H1 (cell line): ENCODE measurements at regions not wholly inside any gene's neighbourhood (a gene's known extent, or its start where the extent isn't known, plus 50 kb on each side); places are given as distances from the start of the nearest gene placed in this dataset.

Source experiments
- JUN ChIP-seq: IDR thresholded peaks from 2 replicates; pipeline ENCODE4 v1.6.1; 2011; ENCODE audit warnings: low read depth, mild to moderate bottlenecking, improper control_type of control experiment, low read length
- KDM4A ChIP-seq: IDR thresholded peaks from one replicate; pipeline ENCODE4 v1.7.1; 2012; ENCODE audit warnings: low read depth, mild to moderate bottlenecking, moderate library complexity, low read length, inconsistent platforms; ENCODE audit not compliant: severe bottlenecking
- SRF ChIP-seq: IDR thresholded peaks from 2 replicates; pipeline ENCODE4 v1.6.1; 2011; ENCODE audit warnings: mild to moderate bottlenecking, low read depth, low read length, moderate library complexity
- TF ChIP-seq, protein P1 (sequence below): IDR thresholded peaks from 2 replicates; pipeline ENCODE4 v1.6.1; 2012; ENCODE audit warnings: inconsistent platforms

DNA sequence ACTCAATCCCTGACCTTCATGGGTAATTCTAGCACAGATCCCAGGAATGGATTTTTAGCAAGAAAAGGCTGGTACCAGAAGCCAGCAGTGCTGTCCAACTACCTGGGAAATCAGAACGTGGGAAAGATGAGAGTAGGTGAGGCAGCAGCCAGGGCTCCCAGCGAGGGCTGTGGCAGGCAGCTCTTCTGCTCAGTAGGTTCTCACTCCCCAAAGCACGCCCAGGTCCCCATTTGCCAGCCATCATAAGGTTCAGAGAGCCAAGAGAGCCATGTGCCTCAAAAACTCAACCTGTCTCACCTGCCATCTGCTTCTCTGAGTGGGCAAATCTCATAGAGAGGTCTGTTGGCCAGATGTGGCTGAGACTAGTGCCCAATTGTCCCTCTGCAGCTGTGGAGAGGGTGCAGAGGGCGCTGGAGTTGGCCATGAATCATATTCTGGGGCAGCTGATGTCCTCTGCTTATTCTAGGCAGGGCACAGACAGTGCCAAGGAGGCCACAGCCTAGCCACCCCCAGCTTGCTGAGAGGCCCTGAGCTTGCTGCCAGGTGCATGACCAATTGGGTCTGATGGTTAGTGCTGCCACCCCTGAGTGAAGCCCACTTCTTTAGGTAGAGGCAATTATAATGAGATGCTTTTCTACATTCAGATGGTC lies 81.7 kb upstream of the GATB start (continued):
- TF ChIP-seq, protein P1, sequence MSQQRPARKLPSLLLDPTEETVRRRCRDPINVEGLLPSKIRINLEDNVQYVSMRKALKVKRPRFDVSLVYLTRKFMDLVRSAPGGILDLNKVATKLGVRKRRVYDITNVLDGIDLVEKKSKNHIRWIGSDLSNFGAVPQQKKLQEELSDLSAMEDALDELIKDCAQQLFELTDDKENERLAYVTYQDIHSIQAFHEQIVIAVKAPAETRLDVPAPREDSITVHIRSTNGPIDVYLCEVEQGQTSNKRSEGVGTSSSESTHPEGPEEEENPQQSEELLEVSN, result no peak
- TF ChIP-seq KDM4A (no peak), SRF (no peak), JUN (no peak)
